Calu3 (cell line): ENCODE measurements at regions not wholly inside any gene's neighbourhood (a gene's known extent, or its start where the extent isn't known, plus 50 kb on each side); places are given as distances from the start of the nearest gene placed in this dataset.
A peak's percentile ranks its signal among the peaks of the same experiment; 100 is the strongest.

Experiments used
- BruUV-seq: library from RNA; stranded (reverse); fragments of 400-500 nt; replicated peaks from 2 replicates; lab custom pipeline; 2021; lab: Mats Ljungman, UMichigan
- CTCF ChIA-PET: fragments of 300-600 bp; sonication (Branson Sonifier 250); formaldehyde crosslinking; loops from one replicate; lab custom pipeline; 2022; ENCODE audit warnings: antibody characterized with exemption; lab: Charles Lee
- DNase-seq: peaks from one replicate; pipeline ENCODE4 v3.0.0; 2022
- H3K27ac Mint-ChIP-seq: one replicate; pipeline ENCODE4 v1.8.0; 2022; ENCODE audit warnings: mixed read lengths; ENCODE audit not compliant: unreplicated experiment
- H3K27me3 Mint-ChIP-seq: one replicate; pipeline ENCODE4 v1.8.0; 2022; ENCODE audit warnings: mixed read lengths; ENCODE audit not compliant: unreplicated experiment
- H3K36me3 Mint-ChIP-seq: one replicate; pipeline ENCODE4 v1.8.0; 2022; ENCODE audit warnings: mild to moderate bottlenecking, moderate library complexity, mixed read lengths; ENCODE audit not compliant: insufficient read depth, unreplicated experiment
- H3K4me1 Mint-ChIP-seq: one replicate; pipeline ENCODE4 v1.8.0; 2022; ENCODE audit warnings: mild to moderate bottlenecking, low read depth, mixed read lengths; ENCODE audit not compliant: unreplicated experiment
- H3K4me3 Mint-ChIP-seq: one replicate; pipeline ENCODE4 v1.8.0; 2022; ENCODE audit warnings: mild to moderate bottlenecking, low read depth, moderate library complexity, mixed read lengths; ENCODE audit not compliant: unreplicated experiment
- H3K9me3 Mint-ChIP-seq: one replicate; pipeline ENCODE4 v1.8.0; 2022; ENCODE audit warnings: low read depth, mixed read lengths; ENCODE audit not compliant: unreplicated experiment
- CTCF ChIP-seq: fragments of 200-600 bp; IDR thresholded peaks from one replicate; pipeline ENCODE4 v1.8.0; 2022; ENCODE audit warnings: antibody characterized with exemption; ENCODE audit not compliant: unreplicated experiment
- intact Hi-C: fragments of 100-400 bp; cut with micrococcal nuclease; formaldehyde crosslinking; loops from one replicate; pipeline ENCODE4 v1.10.0; 2022; ENCODE audit not compliant: unreplicated experiment

- TF ChIP-seq CTCF = no peak
- Mint-ChIP-seq H3K36me3 (peaks cover 7% of the 10 kb centered on the region), H3K4me3 (no peak overlapping the region), H3K4me1 (peaks cover 27% of the 10 kb centered on the region), H3K9me3 (no peaks in the 10 kb centered on the region), H3K27ac (no peak overlapping the region), H3K27me3 (no peaks in the 10 kb centered on the region)
- no peak for DNase-seq
- CTCF ChIA-PET = interaction anchor here (0.7 to 0.8 kb wide), 2 partner anchors 32 to 620 kb away, joined by 3 read pairs; no protein-coding TSS in a partner anchor
- intact Hi-C loops = loop anchor here (5.0 to 10.0 kb wide), 3 partner anchors 43 to 491 kb away; partner anchors contain the start of gene CDYL
- BruUV-seq = no TSS peak
These were observed 178.9 kb upstream of the ECI2 start for GRCh38 chr6:4314201-4314707.

GRCh38 chr6:4313044-4313686, 177.8 kb upstream of the ECI2 start:
- Mint-ChIP-seq H3K27ac (peak overlapping the region; percentile 68), H3K27me3 (no peaks in the 10 kb centered on the region), H3K4me1 (peaks cover 16% of the 10 kb centered on the region), H3K36me3 (peaks cover 7% of the 10 kb centered on the region), H3K9me3 (no peaks in the 10 kb centered on the region), H3K4me3 (peak overlapping the region; percentile 23)
- intact Hi-C loops = loop anchor here (1.0 to 10.0 kb wide), 4 partner anchors 44 to 623 kb away; partner anchors contain the start of gene CDYL
- no TSS peak for BruUV-seq
- CTCF ChIA-PET = interaction anchor here (0.6 to 0.8 kb wide), 5 partner anchors 31 to 622 kb away, joined by 3 read pairs; partner anchors contain the start of gene CDYL
- TF ChIP-seq CTCF = peak; percentile 19
- peak; percentile 49 for DNase-seq

- no peak for DNase-seq
- Mint-ChIP-seq H3K36me3 (peaks cover 7% of the 10 kb centered on the region), H3K4me1 (peaks cover 8% of the 10 kb centered on the region), H3K9me3 (no peaks in the 10 kb centered on the region), H3K27me3 (no peaks in the 10 kb centered on the region), H3K27ac (no peak overlapping the region), H3K4me3 (no peak overlapping the region)
- TF ChIP-seq CTCF = no peak
- CTCF ChIA-PET = no interaction called here
- intact Hi-C loops = loop anchor here (5.0 to 10.0 kb wide), 3 partner anchors 45 to 493 kb away; partner anchors contain the start of gene CDYL
- BruUV-seq = no TSS peak
These were observed 176.8 kb upstream of the ECI2 start for GRCh38 chr6:4311976-4312860.

GRCh38 chr6:4309540-4309939, 174.2 kb upstream of the ECI2 start:
- CTCF ChIA-PET = no interaction called here
- no peaks in the 10 kb centered on the region for H3K9me3 Mint-ChIP-seq
- H3K4me3 Mint-ChIP-seq = no peak overlapping the region
- no peaks in the 10 kb centered on the region for H3K4me1 Mint-ChIP-seq
- H3K27ac Mint-ChIP-seq = no peak overlapping the region
- no peak for TF ChIP-seq CTCF
- no peak for DNase-seq
- BruUV-seq = no TSS peak
- peaks cover 15% of the 10 kb centered on the region for H3K27me3 Mint-ChIP-seq
- H3K36me3 Mint-ChIP-seq = peaks cover 7% of the 10 kb centered on the region
- intact Hi-C loops = no loop called here
